ENCODE measurements at regions not wholly inside any gene's neighbourhood (a gene's known extent, or its start where the extent isn't known, plus 50 kb on each side); places are given as distances from the start of the nearest gene placed in this dataset.
"Not testable (repeated sequence)": the region's sequence is repeated elsewhere in the genome, so short reads cannot be mapped to it uniquely, and the experiment has no call there.

DNA sequence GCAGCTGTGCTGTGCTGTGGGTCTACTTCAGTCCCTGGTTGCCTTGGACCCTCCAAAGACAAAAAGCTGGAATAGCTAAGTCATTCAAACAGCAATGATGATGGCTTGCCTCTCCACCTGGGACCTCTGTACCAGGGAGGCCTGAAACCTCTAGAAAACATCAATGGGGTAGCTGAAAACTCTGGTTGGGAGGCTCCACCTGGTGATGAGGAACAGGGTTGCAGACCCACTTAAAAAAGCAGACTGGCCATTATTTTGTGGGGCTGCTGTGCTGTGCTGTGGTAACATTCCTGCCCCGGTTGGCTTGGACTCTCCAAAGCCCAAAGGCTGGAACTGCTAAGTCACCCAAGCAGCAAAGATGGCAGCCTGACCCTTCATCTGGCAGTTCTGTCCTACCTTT, 839.3 kb upstream of the ARRDC3 start:
- no peak for DNase-seq

- DNase-seq, result not testable (repeated sequence)
Observed at GRCh38 chr5:92216852-92217251, 833.7 kb upstream of the ARRDC3 start.

DNA sequence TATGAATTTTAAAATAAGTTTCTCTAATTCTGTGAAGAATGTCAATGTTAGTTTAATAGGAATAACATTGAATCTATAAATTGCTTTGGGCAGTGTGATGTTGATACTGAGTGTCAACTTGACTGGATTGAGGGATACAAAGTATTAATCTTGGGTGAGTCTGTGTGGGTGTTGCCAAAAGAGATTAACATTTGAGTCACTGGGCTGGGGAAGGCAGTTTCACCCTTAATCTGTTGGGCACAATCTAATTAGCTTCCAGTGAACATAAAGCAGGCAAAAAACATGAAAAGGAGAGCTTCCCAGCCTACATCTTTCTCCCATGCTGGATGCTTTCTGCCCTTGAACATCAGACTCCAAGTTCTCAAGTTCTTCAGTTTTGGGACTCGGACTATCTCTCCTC, 832.0 kb upstream of the ARRDC3 start:
- no peak for DNase-seq

GRCh38 chr5:92208265-92208664, 825.1 kb upstream of the ARRDC3 start:
- DNase-seq, result no peak

DNA sequence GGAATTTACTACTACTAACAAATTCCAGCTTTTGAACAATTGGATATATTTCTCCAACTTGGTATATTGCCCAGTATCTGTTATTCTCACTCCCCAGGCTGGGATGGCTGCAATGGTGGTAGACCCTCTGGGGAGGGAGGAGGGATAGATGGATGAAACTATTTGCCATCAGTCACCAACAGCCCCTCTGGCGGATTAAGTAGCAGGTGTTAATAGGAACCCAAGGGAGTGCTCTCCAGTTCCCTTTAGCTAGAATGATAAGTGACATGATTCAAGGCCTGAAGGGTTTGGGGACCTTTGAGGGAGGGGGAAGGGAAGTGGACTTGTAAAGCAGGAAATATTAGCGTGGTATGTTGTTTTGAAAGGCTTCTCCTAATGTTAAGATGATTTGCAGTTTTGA, 824.0 kb upstream of the ARRDC3 start:
- DNase-seq, result no peak

DNA sequence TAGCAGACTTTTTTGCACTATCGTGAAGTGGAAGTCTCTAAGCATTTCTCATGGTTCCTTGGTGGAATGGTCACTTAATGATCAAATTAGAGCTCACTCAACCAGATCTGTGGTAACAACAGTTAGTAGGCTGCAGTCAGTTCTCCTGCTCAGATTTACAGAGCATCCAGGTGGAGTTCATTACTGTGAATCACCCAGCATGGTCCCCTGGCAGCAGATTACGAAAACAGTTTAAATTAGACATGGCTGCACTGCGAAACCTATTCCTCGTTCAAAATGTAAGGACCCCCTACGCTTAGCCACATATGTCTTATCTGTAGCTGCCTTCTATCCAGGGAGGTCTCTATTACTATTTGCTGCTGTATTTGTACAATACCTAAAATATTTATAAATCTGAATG, 823.6 kb upstream of the ARRDC3 start:
- no peak for DNase-seq

DNA sequence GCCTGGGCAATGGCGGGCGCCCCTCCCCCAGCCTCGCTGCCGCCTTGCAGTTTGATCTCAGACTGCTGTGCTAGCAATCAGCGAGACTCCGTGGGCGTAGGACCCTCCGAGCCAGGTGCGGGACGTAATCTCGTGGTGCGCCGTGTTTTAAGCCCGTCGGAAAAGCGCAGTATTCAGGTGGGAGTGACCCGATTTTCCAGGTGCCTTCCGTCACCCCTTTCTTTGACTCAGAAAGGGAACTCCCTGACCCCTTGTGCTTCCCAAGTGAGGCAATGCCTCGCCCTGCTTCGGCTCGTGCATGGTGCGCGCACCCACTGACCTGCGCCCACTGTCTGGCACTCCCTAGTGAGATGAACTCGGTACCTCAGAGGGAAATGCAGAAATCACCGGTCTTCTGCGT, 815.9 kb upstream of the ARRDC3 start:
- not testable (repeated sequence) for DNase-seq

DNA sequence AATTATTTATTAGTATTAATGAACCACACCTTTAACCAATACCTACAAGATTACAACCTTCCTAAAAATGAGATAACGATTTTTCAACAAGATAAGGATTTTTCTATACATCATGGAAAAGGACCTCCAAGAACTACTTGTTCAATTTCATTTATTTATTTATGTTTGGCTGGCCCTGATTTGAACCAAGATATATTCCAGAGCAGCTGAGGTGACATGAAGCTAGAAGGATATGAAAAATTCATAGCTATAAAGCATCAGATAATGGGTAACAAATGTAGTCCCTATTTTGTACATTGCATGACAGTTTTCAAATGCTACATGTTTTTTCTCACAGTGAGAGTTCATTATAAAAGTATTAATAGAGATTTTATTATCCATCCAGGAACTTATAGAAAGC, 798.5 kb upstream of the ARRDC3 start:
- DNase-seq, result no peak

GRCh38 chr5:92180391-92180790, 797.3 kb upstream of the ARRDC3 start:
- no peak for DNase-seq

DNA sequence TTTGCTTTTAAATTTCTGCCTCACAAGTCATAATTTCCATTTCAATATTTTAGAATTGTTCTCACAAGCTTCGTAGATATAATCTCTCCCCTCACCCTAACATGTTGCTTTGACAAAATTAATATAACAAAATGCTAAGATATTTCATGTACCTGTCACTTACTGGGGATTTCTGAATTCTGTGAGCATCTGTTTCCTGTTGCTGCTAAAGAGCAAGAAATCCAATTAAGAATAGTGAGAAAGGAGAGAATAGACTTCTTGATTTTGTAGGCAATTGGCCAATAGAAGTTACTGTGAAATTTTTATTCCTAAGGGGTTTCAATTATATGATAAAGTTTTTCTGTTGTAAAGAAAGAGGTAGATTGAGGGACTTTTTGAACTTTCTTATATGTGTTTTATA, 796.5 kb upstream of the ARRDC3 start:
- no peak for DNase-seq

GRCh38 chr5:92177926-92178487, 794.9 kb upstream of the ARRDC3 start:
- DNase-seq, result no peak

DNA sequence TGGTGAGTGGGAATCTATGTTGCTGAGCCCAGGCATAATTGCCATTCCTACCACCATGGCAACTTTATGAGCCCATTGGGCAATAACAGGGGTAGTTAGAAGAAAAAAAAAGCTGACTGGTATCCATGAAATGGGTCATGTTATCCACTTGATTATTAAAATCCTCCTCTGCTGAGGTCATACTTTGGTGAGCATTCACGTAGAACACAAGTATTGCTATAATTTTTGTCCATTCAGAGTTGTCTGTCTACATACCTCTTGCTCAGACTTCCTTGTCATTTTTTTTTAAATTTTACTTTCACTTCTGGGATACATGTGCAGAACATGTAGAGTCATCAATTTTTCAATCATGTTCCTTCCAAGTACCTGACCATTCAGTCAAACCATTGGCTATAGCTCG, 780.8 kb upstream of the ARRDC3 start:
- no peak for DNase-seq

DNA sequence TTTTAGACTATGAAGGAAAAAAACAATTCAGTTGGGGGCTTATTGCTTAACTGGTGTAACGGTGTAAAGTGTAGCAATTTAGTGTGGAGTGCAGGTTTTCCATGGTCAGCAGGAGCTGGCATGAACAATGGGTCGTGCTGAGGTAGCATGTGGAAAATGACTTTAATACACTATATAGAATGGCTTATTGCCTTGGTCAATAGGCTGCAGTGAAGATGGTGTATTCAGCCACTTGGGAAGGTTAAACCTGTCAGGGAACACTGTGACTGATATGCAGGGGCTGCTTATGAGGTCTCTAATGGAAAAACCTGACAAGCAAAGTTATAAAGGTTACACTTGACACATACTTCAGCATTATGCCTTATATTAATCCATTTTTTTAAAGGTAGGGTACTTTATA, 764.7 kb upstream of the ARRDC3 start:
- DNase-seq, result no peak

DNA sequence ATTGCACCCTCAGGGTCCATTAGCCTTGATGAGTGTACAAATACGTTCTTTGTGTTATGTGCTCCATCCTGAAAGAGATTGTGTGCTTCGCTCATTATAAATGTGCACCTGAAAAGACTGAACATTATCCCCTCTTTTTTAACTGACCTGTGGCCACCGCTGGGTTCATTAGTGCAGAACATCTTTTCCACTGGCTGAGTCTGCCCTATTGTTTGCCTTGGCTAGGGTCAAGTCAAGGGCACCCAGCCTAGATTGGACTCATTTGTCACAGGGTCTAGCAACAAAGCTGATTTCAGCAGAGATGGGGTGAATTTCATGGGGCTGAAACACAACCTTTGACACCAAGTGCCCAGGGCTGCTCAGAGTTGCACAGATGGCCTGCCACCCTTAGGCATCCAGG, 764.1 kb upstream of the ARRDC3 start:
- no peak for DNase-seq

- DNase-seq, result no peak
Observed at GRCh38 chr5:92145852-92146251, 762.7 kb upstream of the ARRDC3 start.

DNA sequence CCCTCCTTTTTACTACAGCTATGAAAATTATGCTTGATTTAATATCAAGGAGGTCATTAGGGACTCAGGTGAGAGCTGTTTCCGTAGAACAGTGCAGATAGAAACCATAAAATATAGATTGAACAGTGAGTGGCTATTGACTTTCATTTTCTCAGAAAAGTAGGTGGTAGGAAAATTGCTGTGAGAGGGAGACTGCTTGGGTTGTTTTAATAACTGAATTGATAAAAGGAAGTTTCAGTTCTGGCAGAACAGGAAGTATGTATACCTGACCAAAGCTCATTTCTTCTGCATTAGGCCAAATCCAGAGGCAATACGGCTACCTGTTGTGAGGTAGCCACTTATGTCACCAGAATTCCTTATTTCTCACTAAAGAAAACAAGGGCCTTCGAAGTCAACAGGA, 761.7 kb upstream of the ARRDC3 start:
- DNase-seq, result no peak

- not testable (repeated sequence) for DNase-seq
Observed at GRCh38 chr5:92132294-92132908, 749.3 kb upstream of the ARRDC3 start.

GRCh38 chr5:92126182-92126581, 743.1 kb upstream of the ARRDC3 start:
- DNase-seq, result no peak

DNA sequence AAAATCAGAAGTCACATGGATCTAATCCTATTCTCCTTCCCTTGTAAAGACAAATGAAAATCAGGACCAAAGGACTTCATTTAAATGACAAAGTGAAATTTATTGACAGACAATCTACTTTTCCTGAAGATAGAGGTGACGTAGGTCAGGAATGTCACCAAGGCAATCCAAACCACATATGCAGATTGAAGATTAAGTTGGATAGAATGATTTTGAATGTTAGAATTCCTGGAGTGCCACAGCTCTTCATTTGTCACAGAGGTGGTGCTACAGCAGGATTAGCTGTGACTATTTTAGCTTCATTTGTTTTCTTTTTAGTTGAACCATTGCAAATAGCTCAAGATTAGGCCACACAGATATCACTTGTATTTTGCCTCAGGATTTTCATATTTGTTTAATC, 736.0 kb upstream of the ARRDC3 start:
- no peak for DNase-seq

DNA sequence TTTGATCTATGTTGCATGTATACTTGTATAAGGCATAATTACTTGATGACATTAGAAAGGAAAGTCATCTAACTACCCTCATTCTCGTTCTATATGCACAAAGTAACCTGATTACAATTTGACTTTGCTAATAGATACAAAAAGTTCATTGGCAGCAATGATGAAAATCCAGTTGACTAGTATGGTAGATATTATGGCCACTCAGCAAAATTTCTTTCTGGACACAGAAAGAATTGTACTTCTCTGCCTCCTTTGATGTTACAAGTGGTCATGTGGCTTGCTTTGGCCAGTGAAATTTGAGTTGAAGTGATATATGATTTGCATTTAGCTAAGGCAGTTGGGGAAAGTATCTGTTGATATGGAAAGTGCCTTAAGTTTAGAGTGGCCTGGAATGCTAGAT, 723.7 kb upstream of the ARRDC3 start:
- no peak for DNase-seq

- DNase-seq, result no peak
Observed at GRCh38 chr5:92104126-92104525, 721.0 kb upstream of the ARRDC3 start.

DNA sequence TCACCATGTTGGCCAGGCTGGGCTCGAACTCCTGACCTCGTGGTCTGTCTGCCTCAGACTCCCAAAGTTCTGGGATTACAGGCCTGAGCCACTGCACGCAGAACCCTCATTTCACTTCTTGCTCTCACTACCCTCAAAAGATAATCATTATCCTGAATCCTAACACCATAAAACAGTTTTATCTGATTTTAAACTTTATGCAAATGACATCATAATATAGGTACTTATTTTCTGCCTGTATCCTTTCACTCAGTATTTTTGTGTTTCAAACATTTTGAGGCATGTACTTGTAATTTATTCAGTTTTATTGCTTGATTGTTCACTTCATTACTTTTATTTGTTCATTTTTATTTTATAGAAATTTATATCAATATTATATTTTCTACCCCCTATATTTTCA, 719.2 kb upstream of the ARRDC3 start:
- no peak for DNase-seq

GRCh38 chr5:92092239-92092638, 709.1 kb upstream of the ARRDC3 start:
- DNase-seq, result no peak

DNA sequence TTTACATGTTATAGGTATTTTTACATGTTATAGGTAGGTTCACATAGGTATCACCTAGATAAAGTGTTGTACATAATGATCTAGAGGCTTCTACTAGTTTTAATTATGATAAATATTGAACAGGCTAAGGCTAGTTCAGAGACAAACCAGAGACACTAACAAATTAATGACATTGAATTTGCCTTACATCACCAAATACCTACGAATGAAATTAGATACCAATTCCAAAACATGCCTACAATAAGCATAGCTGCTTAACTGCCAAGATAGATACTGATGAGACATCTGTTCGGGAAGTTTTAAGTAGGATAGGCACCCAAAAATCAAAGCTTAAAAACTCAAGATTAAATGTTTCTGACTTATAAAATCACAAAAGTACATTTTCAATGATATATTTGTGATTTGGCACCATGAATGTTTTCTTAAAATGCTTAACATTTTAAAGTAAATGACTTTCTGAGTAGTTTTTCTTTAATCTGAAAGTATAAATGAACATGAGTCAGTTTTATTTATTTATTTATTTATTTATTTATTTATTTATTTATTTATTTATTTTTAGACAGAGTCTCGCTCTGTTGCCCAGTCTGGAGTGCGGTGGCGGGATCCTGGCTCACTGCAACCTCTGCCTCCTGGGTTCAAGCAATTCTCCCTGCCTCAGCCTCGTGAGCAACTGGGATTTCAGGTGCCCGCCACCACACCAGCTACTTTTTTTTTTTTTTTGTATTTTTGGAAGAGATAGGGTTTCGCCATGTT, 703.1 kb upstream of the ARRDC3 start:
- DNase-seq, result no peak
